Activated naive CD4-positive, alpha-beta T cell treated with anti-CD3 and anti-CD28 coated beads, Interleukin-2, amount 10 ng/mL, durations not matched to agents 7 days and 5 days (primary cell): ENCODE measurements at regions not wholly inside any gene's neighbourhood (a gene's known extent, or its start where the extent isn't known, plus 50 kb on each side); places are given as distances from the start of the nearest gene placed in this dataset.

Experiments
- CTCF ChIA-PET: fragments of 350-600 bp; sonication (Branson Sonifier 250); formaldehyde crosslinking; loops from one replicate; lab custom pipeline; 2021; ENCODE audit warnings: antibody characterized with exemption; lab: Charles Lee
- DNase-seq: peaks from one replicate; pipeline ENCODE4 v3.0.0-alpha.2; 2020
- H3K27ac Mint-ChIP-seq: one replicate; pipeline ENCODE4 v1.8.0; 2021; ENCODE audit warnings: mild to moderate bottlenecking, moderate library complexity, mixed read lengths
- H3K27me3 Mint-ChIP-seq: one replicate; pipeline ENCODE4 v1.8.0; 2021; ENCODE audit warnings: mild to moderate bottlenecking, mixed read lengths
- H3K36me3 Mint-ChIP-seq: one replicate; pipeline ENCODE4 v1.8.0; 2021; ENCODE audit warnings: mixed read lengths
- H3K4me1 Mint-ChIP-seq: one replicate; pipeline ENCODE4 v1.8.0; 2021; ENCODE audit warnings: mixed read lengths
- H3K4me3 Mint-ChIP-seq: one replicate; pipeline ENCODE4 v1.8.0; 2021; ENCODE audit warnings: mild to moderate bottlenecking, moderate library complexity, mixed read lengths
- H3K9me3 Mint-ChIP-seq: one replicate; pipeline ENCODE4 v1.8.0; 2021; ENCODE audit warnings: mixed read lengths

- Mint-ChIP-seq H3K4me1 (no peaks in the 10 kb centered on the region), H3K27me3 (no peaks in the 10 kb centered on the region), H3K36me3 (no peaks in the 10 kb centered on the region), H3K9me3 (peaks cover 6% of the 10 kb centered on the region), H3K4me3 (no peak overlapping the region), H3K27ac (no peak overlapping the region)
- DNase-seq = no peak
- CTCF ChIA-PET = no interaction called here
These were observed 461.7 kb downstream of the PCDH18 start for GRCh38 chr4:137070614-137071013.

DNA sequence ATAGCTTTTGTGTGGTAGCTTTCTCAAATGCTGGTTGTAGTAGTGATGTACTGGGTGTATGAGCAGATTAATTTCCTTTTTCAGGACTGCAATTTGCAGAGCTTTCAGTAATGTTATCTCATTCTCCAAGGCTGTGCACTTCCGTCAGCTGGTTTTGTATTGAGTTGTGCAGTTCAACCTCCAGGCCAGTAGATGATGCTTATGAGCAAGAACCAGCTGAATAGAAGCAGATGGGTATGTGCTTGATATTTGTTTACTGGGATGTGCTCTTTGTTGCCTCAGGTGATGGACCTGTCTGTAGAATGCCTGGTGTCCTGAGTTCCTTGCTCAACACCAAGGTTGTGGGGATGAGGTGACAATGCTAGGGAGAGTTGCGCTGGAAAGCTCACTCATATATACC, 462.8 kb downstream of the PCDH18 start:
- Mint-ChIP-seq H3K4me3 (no peak overlapping the region), H3K4me1 (no peaks in the 10 kb centered on the region), H3K9me3 (peaks cover 6% of the 10 kb centered on the region), H3K36me3 (no peaks in the 10 kb centered on the region), H3K27ac (no peak overlapping the region), H3K27me3 (no peaks in the 10 kb centered on the region)
- no peak for DNase-seq
- CTCF ChIA-PET = no interaction called here

DNA sequence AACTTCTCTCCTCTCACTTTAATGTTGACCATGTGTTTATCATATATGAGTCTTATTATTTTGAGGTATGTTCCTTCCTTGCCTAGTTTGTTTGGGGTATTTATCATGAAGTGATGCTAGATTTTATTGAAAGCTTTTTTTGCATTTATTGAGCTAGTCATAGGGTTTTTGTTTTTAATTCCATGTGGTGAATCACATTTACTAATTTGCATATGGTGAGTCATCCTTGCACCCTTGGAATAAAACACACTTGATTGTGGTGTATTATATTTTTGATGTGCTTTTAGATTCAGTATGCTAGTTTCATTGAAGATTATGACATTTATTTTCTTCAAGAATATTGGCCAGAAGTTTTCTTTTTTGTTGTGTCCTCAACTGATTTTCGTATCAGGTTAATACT, 464.6 kb downstream of the PCDH18 start:
- no peak for DNase-seq
- Mint-ChIP-seq H3K27me3 (no peaks in the 10 kb centered on the region), H3K4me3 (no peak overlapping the region), H3K4me1 (no peaks in the 10 kb centered on the region), H3K36me3 (no peaks in the 10 kb centered on the region), H3K27ac (no peak overlapping the region), H3K9me3 (peaks cover 3% of the 10 kb centered on the region)
- CTCF ChIA-PET = no interaction called here

DNA sequence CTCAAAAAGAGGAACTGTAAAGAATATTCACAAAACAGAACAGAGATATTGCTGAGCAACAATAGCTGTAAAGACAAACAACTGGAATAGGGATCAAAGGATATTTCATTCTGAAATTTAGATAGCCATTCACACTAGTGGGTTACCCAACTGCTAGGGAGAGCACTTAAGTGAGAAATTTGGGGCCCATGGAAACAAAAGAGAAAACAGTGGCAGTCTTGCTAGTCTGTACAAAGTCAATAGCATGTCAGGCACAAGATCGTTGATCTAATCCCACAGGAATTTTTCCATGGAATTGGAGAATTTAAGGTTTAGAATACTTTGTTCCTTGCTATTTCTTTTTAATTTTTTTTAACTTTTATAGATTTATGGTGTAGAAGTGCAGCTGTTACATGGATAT, 467.0 kb downstream of the PCDH18 start:
- H3K27me3 Mint-ChIP-seq = no peaks in the 10 kb centered on the region
- CTCF ChIA-PET = no interaction called here
- H3K36me3 Mint-ChIP-seq = no peaks in the 10 kb centered on the region
- no peak overlapping the region for H3K27ac Mint-ChIP-seq
- no peak overlapping the region for H3K4me3 Mint-ChIP-seq
- no peak for DNase-seq
- peaks cover 3% of the 10 kb centered on the region for H3K9me3 Mint-ChIP-seq
- no peaks in the 10 kb centered on the region for H3K4me1 Mint-ChIP-seq

DNA sequence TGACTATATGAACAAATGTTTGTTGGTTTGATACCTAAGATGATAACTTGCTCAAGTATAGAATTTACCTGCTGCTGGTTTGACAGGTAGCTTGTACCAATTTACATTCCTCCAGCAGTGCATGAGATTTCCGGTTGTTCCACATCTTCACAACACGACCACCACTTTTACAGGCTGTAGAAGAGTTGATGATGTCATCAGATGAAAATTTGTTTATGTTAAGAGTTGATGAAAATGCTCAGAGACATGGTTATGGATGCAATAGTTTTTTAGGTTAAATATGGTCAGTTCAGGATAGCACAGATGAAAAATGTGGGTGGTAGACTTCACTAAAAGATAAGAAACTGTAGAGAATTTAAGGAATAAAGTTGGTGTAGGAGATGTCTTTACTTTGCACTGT, 468.3 kb downstream of the PCDH18 start:
- CTCF ChIA-PET = no interaction called here
- Mint-ChIP-seq H3K4me3 (no peak overlapping the region), H3K4me1 (no peaks in the 10 kb centered on the region), H3K36me3 (no peaks in the 10 kb centered on the region), H3K9me3 (peaks cover 3% of the 10 kb centered on the region), H3K27me3 (no peaks in the 10 kb centered on the region), H3K27ac (no peak overlapping the region)
- no peak for DNase-seq

DNA sequence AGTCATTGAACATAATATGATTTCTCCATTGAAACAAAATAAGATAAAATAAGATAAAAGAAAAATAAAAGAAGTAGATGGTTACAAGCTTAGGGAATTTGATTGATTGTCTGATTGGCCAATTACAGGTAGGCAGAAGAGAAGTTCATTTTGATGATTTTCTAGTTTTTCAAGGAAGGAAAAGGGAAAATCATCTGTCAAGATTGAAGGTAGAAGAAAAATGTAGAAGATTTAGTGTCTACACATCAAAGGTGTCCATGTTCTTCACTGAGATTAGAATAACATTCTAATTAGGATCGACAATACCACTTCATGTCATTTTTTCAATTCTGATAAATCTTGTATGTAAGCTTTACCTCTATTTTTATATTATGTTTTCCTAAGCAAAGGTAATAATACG, 489.1 kb downstream of the PCDH18 start:
- DNase-seq = no peak
- H3K9me3 Mint-ChIP-seq = peaks cover 2% of the 10 kb centered on the region
- H3K27me3 Mint-ChIP-seq = no peaks in the 10 kb centered on the region
- no peak overlapping the region for H3K4me3 Mint-ChIP-seq
- H3K36me3 Mint-ChIP-seq = no peaks in the 10 kb centered on the region
- CTCF ChIA-PET = no interaction called here
- H3K4me1 Mint-ChIP-seq = no peaks in the 10 kb centered on the region
- H3K27ac Mint-ChIP-seq = no peak overlapping the region

- Mint-ChIP-seq H3K27ac (no peak overlapping the region), H3K36me3 (no peaks in the 10 kb centered on the region), H3K9me3 (no peaks in the 10 kb centered on the region), H3K27me3 (no peaks in the 10 kb centered on the region), H3K4me3 (no peak overlapping the region), H3K4me1 (no peaks in the 10 kb centered on the region)
- DNase-seq = no peak
- CTCF ChIA-PET = no interaction called here
These were observed 492.9 kb downstream of the PCDH18 start for GRCh38 chr4:137039370-137039769.

GRCh38 chr4:137032222-137032621, 500.1 kb downstream of the PCDH18 start:
- Mint-ChIP-seq H3K27me3 (no peaks in the 10 kb centered on the region), H3K27ac (no peak overlapping the region)
- no peak for DNase-seq

GRCh38 chr4:137029026-137029425, 503.3 kb downstream of the PCDH18 start:
- H3K36me3 Mint-ChIP-seq = no peaks in the 10 kb centered on the region
- CTCF ChIA-PET = no interaction called here
- no peak overlapping the region for H3K27ac Mint-ChIP-seq
- DNase-seq = no peak
- no peaks in the 10 kb centered on the region for H3K27me3 Mint-ChIP-seq
- peaks cover 6% of the 10 kb centered on the region for H3K9me3 Mint-ChIP-seq
- H3K4me3 Mint-ChIP-seq = no peak overlapping the region
- H3K4me1 Mint-ChIP-seq = no peaks in the 10 kb centered on the region

More at GRCh38 chr4:137032222-137032621, 500.1 kb downstream of the PCDH18 start:
- Mint-ChIP-seq H3K9me3 (peaks cover 6% of the 10 kb centered on the region), H3K4me1 (no peaks in the 10 kb centered on the region), H3K36me3 (no peaks in the 10 kb centered on the region), H3K4me3 (no peak overlapping the region)
- CTCF ChIA-PET = no interaction called here

DNA sequence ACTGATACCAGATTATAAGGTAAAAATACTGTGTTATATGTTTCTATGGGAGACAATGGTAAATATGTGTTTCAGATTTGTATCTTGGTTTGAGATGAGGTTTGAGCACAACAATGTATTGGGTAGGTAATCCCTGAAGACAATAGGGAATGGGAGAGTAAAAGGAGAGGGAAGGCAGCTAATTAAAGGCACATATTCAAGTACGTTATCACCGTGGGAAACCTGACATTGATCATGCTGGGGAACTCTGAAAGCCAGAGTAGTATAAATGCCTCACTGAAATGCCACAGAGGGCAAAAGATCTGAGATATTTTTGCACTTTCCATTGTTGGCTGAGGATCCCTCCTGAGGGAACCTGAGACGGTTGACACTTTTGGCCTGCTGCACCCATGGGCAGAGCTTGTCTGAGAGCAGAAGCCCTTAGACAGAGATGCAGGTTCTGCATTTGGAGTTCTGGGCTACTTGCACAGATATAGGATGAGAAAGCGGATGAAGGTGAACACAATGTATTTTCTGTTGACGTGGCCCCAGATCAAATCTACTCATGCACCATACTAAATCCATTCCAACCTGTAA, 506.7 kb downstream of the PCDH18 start:
- Mint-ChIP-seq H3K36me3 (no peaks in the 10 kb centered on the region), H3K9me3 (peaks cover 4% of the 10 kb centered on the region), H3K4me3 (no peak overlapping the region), H3K27ac (no peak overlapping the region), H3K27me3 (no peaks in the 10 kb centered on the region), H3K4me1 (no peaks in the 10 kb centered on the region)
- DNase-seq = no peak
- CTCF ChIA-PET = no interaction called here

GRCh38 chr4:137015426-137016409, 516.6 kb downstream of the PCDH18 start:
- H3K36me3 Mint-ChIP-seq = no peaks in the 10 kb centered on the region
- CTCF ChIA-PET = no interaction called here

GRCh38 chr4:137000432-137000831, 531.9 kb downstream of the PCDH18 start:
- CTCF ChIA-PET = no interaction called here
- no peak for DNase-seq
- Mint-ChIP-seq H3K4me3 (no peak overlapping the region), H3K4me1 (no peaks in the 10 kb centered on the region), H3K9me3 (peaks cover 16% of the 10 kb centered on the region), H3K36me3 (no peaks in the 10 kb centered on the region), H3K27ac (no peak overlapping the region), H3K27me3 (no peaks in the 10 kb centered on the region)

More at GRCh38 chr4:137015426-137016409, 516.6 kb downstream of the PCDH18 start:
- H3K27me3 Mint-ChIP-seq = no peaks in the 10 kb centered on the region
- no peak for DNase-seq
- H3K4me1 Mint-ChIP-seq = no peaks in the 10 kb centered on the region
- H3K4me3 Mint-ChIP-seq = no peak overlapping the region
- H3K27ac Mint-ChIP-seq = no peak overlapping the region
- no peaks in the 10 kb centered on the region for H3K9me3 Mint-ChIP-seq

- H3K27ac Mint-ChIP-seq = no peak overlapping the region
These were observed 540.3 kb downstream of the PCDH18 start for GRCh38 chr4:136992032-136992431.

GRCh38 chr4:136985683-136986082, 546.6 kb downstream of the PCDH18 start:
- CTCF ChIA-PET = no interaction called here
- no peaks in the 10 kb centered on the region for H3K36me3 Mint-ChIP-seq
- no peak for DNase-seq
- H3K27ac Mint-ChIP-seq = no peak overlapping the region
- H3K4me3 Mint-ChIP-seq = no peak overlapping the region
- H3K4me1 Mint-ChIP-seq = no peaks in the 10 kb centered on the region
- H3K9me3 Mint-ChIP-seq = no peaks in the 10 kb centered on the region
- no peaks in the 10 kb centered on the region for H3K27me3 Mint-ChIP-seq

More at GRCh38 chr4:136992032-136992431, 540.3 kb downstream of the PCDH18 start:
- no peaks in the 10 kb centered on the region for H3K27me3 Mint-ChIP-seq
- CTCF ChIA-PET = no interaction called here
- H3K4me3 Mint-ChIP-seq = no peak overlapping the region
- no peak for DNase-seq
- H3K4me1 Mint-ChIP-seq = no peaks in the 10 kb centered on the region
- H3K36me3 Mint-ChIP-seq = no peaks in the 10 kb centered on the region
- peaks cover 13% of the 10 kb centered on the region for H3K9me3 Mint-ChIP-seq

- H3K4me3 Mint-ChIP-seq = no peak overlapping the region
These were observed 565.2 kb downstream of the PCDH18 start for GRCh38 chr4:136967069-136967468.

More at GRCh38 chr4:136967069-136967468, 565.2 kb downstream of the PCDH18 start:
- H3K4me1 Mint-ChIP-seq = no peaks in the 10 kb centered on the region
- CTCF ChIA-PET = no interaction called here
- no peaks in the 10 kb centered on the region for H3K27me3 Mint-ChIP-seq
- H3K9me3 Mint-ChIP-seq = peaks cover 8% of the 10 kb centered on the region
- H3K36me3 Mint-ChIP-seq = no peaks in the 10 kb centered on the region
- no peak overlapping the region for H3K27ac Mint-ChIP-seq
- no peak for DNase-seq
